ENCODE measurements at regions not wholly inside any gene's neighbourhood (a gene's known extent, or its start where the extent isn't known, plus 50 kb on each side); places are given as distances from the start of the nearest gene placed in this dataset.
"Not testable (repeated sequence)": the region's sequence is repeated elsewhere in the genome, so short reads cannot be mapped to it uniquely, and the experiment has no call there.

DNA sequence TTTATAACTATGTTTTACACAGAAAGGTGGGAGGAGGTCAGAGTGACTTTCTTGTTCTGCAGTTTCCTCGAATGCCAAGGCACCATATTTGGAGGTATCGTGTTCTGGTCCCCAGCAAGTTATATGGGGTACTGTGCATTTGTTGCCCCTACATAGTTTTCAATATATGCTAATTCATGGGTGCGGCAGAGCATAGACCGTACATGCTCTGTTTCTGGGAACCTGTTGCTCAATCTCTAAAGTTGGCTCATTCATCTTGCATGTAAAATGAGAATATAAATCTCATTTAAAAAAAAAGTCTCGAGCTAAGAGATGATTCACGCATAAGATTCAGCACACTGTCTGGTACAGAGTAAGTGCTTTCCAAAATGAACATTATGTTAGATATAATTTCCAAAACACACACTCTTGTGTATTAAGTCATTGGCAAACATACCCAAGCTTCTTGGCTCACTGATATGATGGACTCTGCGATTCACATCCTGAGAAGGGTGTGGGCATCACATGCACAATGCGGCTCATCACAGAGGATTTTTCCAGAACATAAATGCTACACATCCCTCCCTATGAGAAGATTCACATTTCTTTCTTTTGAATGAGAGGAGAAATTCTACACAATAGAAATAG lies 232.9 kb upstream of the FAM240B start:
- H3K9me3 Mint-ChIP-seq (ENCODE audit: unreplicated experiment); BruUV-seq (replicated peaks); intact Hi-C loops (cut with micrococcal nuclease); CTCF ChIA-PET; H3K4me3 Mint-ChIP-seq (ENCODE audit: unreplicated experiment); H3K36me3 Mint-ChIP-seq (ENCODE audit: insufficient read depth, unreplicated experiment); H3K4me1 Mint-ChIP-seq (ENCODE audit: insufficient read depth, unreplicated experiment); POLR2A ChIA-PET; H3K27me3 Mint-ChIP-seq (ENCODE audit: insufficient read depth, unreplicated experiment); H3K27ac Mint-ChIP-seq (ENCODE audit: low read depth, unreplicated experiment); DNase-seq (ENCODE audit: unreplicated experiment): not testable (repeated sequence)

DNA sequence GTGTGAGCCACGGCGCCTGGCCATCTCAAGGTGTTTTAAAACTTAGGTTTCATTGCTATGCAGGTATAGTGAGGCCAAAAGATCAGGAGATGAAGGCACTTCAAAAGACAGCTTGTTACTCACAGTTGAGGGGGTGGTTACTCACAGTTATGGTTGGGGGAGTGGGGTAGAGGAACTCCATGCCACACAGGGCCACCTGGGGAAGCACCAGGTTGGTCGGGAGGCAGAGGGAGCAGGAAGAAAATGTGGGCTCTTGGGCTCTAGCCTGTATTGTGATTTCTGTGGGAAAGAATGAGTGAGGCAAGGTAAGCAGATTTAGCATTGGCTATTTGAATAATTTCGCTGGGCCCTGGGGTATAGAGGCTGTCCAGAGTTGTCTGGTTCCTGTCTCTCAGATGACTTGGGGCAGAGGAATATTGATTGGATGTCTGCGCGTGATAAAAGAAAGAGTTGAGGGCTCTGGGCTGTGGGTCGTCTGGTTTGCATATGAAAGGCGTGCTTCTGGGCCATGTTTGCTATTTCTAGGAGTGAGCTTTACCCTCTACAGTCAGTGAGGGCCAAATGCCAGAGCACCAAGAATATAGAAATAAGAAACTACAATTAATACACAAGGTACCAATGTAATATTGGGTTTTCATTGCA lies 226.1 kb upstream of the FAM240B start:
- CTCF ChIA-PET; H3K9me3 Mint-ChIP-seq (ENCODE audit: unreplicated experiment); DNase-seq (ENCODE audit: unreplicated experiment); intact Hi-C loops (cut with micrococcal nuclease); H3K36me3 Mint-ChIP-seq (ENCODE audit: insufficient read depth, unreplicated experiment); H3K27me3 Mint-ChIP-seq (ENCODE audit: insufficient read depth, unreplicated experiment); BruUV-seq (replicated peaks); H3K4me1 Mint-ChIP-seq (ENCODE audit: insufficient read depth, unreplicated experiment); H3K4me3 Mint-ChIP-seq (ENCODE audit: unreplicated experiment); H3K27ac Mint-ChIP-seq (ENCODE audit: low read depth, unreplicated experiment); POLR2A ChIA-PET: not testable (repeated sequence)

GRCh38 chr9:38944881-38945449 lies 225.0 kb upstream of the FAM240B start:
- intact Hi-C loops (cut with micrococcal nuclease); DNase-seq (ENCODE audit: unreplicated experiment); H3K36me3 Mint-ChIP-seq (ENCODE audit: insufficient read depth, unreplicated experiment); H3K27me3 Mint-ChIP-seq (ENCODE audit: insufficient read depth, unreplicated experiment); H3K27ac Mint-ChIP-seq (ENCODE audit: low read depth, unreplicated experiment); POLR2A ChIA-PET; BruUV-seq (replicated peaks); H3K4me1 Mint-ChIP-seq (ENCODE audit: insufficient read depth, unreplicated experiment); H3K9me3 Mint-ChIP-seq (ENCODE audit: unreplicated experiment); H3K4me3 Mint-ChIP-seq (ENCODE audit: unreplicated experiment); CTCF ChIA-PET: not testable (repeated sequence)

DNA sequence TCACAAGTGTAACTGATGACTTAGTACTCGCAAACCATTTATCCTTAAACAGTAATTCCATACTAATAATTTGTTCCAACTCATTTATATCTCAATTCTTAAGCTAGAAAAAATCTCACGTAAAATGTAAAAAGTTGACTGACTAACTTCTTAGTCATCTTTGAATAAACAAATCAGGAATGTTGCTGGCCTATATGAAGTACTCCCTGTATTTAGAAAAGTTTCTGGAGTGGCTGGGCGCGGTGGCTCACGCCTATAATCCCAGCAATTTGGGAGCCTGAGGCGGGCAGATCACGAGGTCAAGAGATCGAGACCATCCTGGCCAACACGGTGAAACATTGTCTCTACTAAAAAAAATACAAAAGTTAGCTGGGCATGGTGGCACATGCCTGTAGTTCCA lies 220.6 kb upstream of the FAM240B start:
- CTCF ChIA-PET; H3K9me3 Mint-ChIP-seq (ENCODE audit: unreplicated experiment); intact Hi-C loops (cut with micrococcal nuclease); H3K36me3 Mint-ChIP-seq (ENCODE audit: insufficient read depth, unreplicated experiment); POLR2A ChIA-PET; H3K4me3 Mint-ChIP-seq (ENCODE audit: unreplicated experiment); H3K4me1 Mint-ChIP-seq (ENCODE audit: insufficient read depth, unreplicated experiment); H3K27me3 Mint-ChIP-seq (ENCODE audit: insufficient read depth, unreplicated experiment); H3K27ac Mint-ChIP-seq (ENCODE audit: low read depth, unreplicated experiment); DNase-seq (ENCODE audit: unreplicated experiment); BruUV-seq (replicated peaks): not testable (repeated sequence)

- H3K4me3 Mint-ChIP-seq (ENCODE audit: unreplicated experiment); POLR2A ChIA-PET: not testable (repeated sequence)
Measured at GRCh38 chr9:38938637-38939036, 218.7 kb upstream of the FAM240B start.

GRCh38 chr9:38927970-38928369 lies 208.0 kb upstream of the FAM240B start:
- H3K27ac Mint-ChIP-seq (ENCODE audit: low read depth, unreplicated experiment); DNase-seq (ENCODE audit: unreplicated experiment); H3K27me3 Mint-ChIP-seq (ENCODE audit: insufficient read depth, unreplicated experiment); H3K36me3 Mint-ChIP-seq (ENCODE audit: insufficient read depth, unreplicated experiment); H3K9me3 Mint-ChIP-seq (ENCODE audit: unreplicated experiment); POLR2A ChIA-PET; H3K4me3 Mint-ChIP-seq (ENCODE audit: unreplicated experiment); BruUV-seq (replicated peaks); intact Hi-C loops (cut with micrococcal nuclease); CTCF ChIA-PET; H3K4me1 Mint-ChIP-seq (ENCODE audit: insufficient read depth, unreplicated experiment): not testable (repeated sequence)

More at GRCh38 chr9:38938637-38939036, 218.7 kb upstream of the FAM240B start:
- H3K4me1 Mint-ChIP-seq (ENCODE audit: insufficient read depth, unreplicated experiment); H3K9me3 Mint-ChIP-seq (ENCODE audit: unreplicated experiment); H3K27me3 Mint-ChIP-seq (ENCODE audit: insufficient read depth, unreplicated experiment); H3K27ac Mint-ChIP-seq (ENCODE audit: low read depth, unreplicated experiment); H3K36me3 Mint-ChIP-seq (ENCODE audit: insufficient read depth, unreplicated experiment); BruUV-seq (replicated peaks); DNase-seq (ENCODE audit: unreplicated experiment); intact Hi-C loops (cut with micrococcal nuclease); CTCF ChIA-PET: not testable (repeated sequence)

- H3K9me3 Mint-ChIP-seq (ENCODE audit: unreplicated experiment); H3K36me3 Mint-ChIP-seq (ENCODE audit: insufficient read depth, unreplicated experiment); H3K4me3 Mint-ChIP-seq (ENCODE audit: unreplicated experiment); H3K4me1 Mint-ChIP-seq (ENCODE audit: insufficient read depth, unreplicated experiment); CTCF ChIA-PET; POLR2A ChIA-PET; BruUV-seq (replicated peaks); H3K27me3 Mint-ChIP-seq (ENCODE audit: insufficient read depth, unreplicated experiment); intact Hi-C loops (cut with micrococcal nuclease); DNase-seq (ENCODE audit: unreplicated experiment); H3K27ac Mint-ChIP-seq (ENCODE audit: low read depth, unreplicated experiment): not testable (repeated sequence)
Measured at GRCh38 chr9:38926565-38926964, 206.6 kb upstream of the FAM240B start.

DNA sequence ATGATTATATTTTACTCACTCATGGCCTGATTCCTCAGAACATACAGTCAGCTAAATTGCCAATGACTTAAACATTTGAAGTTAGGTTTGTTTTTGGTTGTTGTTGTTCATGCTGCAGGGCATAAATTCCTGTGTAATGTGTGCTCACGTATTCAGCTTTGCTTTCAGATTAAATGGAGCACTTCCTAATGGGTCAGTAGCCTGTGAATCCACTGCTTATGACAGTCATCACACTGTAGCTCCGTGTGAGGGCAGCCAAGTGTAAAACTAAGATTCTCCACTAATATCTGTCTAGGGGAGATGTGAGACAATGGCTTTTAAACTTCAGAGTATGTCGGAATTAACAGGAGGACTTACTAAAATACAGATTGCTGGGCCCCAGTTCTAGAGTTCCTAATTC lies 201.3 kb upstream of the FAM240B start:
- DNase-seq (ENCODE audit: unreplicated experiment); BruUV-seq (replicated peaks); H3K27ac Mint-ChIP-seq (ENCODE audit: low read depth, unreplicated experiment); H3K36me3 Mint-ChIP-seq (ENCODE audit: insufficient read depth, unreplicated experiment); POLR2A ChIA-PET; H3K9me3 Mint-ChIP-seq (ENCODE audit: unreplicated experiment); intact Hi-C loops (cut with micrococcal nuclease); H3K4me1 Mint-ChIP-seq (ENCODE audit: insufficient read depth, unreplicated experiment); CTCF ChIA-PET; H3K4me3 Mint-ChIP-seq (ENCODE audit: unreplicated experiment); H3K27me3 Mint-ChIP-seq (ENCODE audit: insufficient read depth, unreplicated experiment): not testable (repeated sequence)

GRCh38 chr9:38910629-38911028 lies 190.7 kb upstream of the FAM240B start:
- H3K9me3 Mint-ChIP-seq (ENCODE audit: unreplicated experiment); H3K4me3 Mint-ChIP-seq (ENCODE audit: unreplicated experiment); POLR2A ChIA-PET; H3K36me3 Mint-ChIP-seq (ENCODE audit: insufficient read depth, unreplicated experiment); intact Hi-C loops (cut with micrococcal nuclease); H3K27me3 Mint-ChIP-seq (ENCODE audit: insufficient read depth, unreplicated experiment); H3K4me1 Mint-ChIP-seq (ENCODE audit: insufficient read depth, unreplicated experiment); CTCF ChIA-PET; BruUV-seq (replicated peaks); H3K27ac Mint-ChIP-seq (ENCODE audit: low read depth, unreplicated experiment): not testable (repeated sequence)
- DNase-seq (ENCODE audit: unreplicated experiment), result peak; percentile 0
